ENCODE measurements at regions not wholly inside any gene's neighbourhood (a gene's known extent, or its start where the extent isn't known, plus 50 kb on each side); places are given as distances from the start of the nearest gene placed in this dataset.

GRCh38 chr3:40608091-40608490 is 83.3 kb downstream of the ZNF621 start:
- TF ChIP-seq CTCF (conservative IDR thresholded peaks at IDR 0.05; ENCODE audit: low read length) (no peak), EZH2phosphoT487 (IDR thresholded peaks at IDR 0.05; ENCODE audit: borderline replicate concordance, low read depth, low read length) (no peak)

Data from OCI-LY7 (cell line).